ENCODE measurements at regions not wholly inside any gene's neighbourhood (a gene's known extent, or its start where the extent isn't known, plus 50 kb on each side); places are given as distances from the start of the nearest gene placed in this dataset.

GRCh38 chr4:10347815-10348214 lies 109.4 kb downstream of the ZNF518B start:
- no peak overlapping the region for H2BK5ac ChIP-seq (ENCODE audit: low read depth, low read length, poor library complexity, severe bottlenecking)
- H2BK120ac ChIP-seq (ENCODE audit: low read depth, low read length) = no peak overlapping the region
- no peak overlapping the region for H4K5ac ChIP-seq (ENCODE audit: low read depth, low read length)
- POLR2A ChIA-PET (ENCODE audit: unreplicated experiment) = no interaction called here
- H2AK9ac ChIP-seq (replicated peaks; ENCODE audit: low read depth, low read length, poor library complexity) = no peak overlapping the region
- no peak overlapping the region for H2AFZ ChIP-seq (replicated peaks; ENCODE audit: low read length, poor library complexity)
- no peak overlapping the region for H3K18ac ChIP-seq (ENCODE audit: low read depth, low read length)
- TF ChIP-seq RCOR1 (IDR thresholded peaks at IDR 0.05; ENCODE audit: insufficient replicate concordance, low read length) (no peak), USF2 (IDR thresholded peaks at IDR 0.05; ENCODE audit: low read depth, low read length) (no peak), NFE2L2 (IDR thresholded peaks at IDR 0.05; ENCODE audit: low read depth, low read length) (no peak), FOS (IDR thresholded peaks at IDR 0.05; ENCODE audit: low read depth, low read length) (no peak), BHLHE40 (IDR thresholded peaks at IDR 0.05; ENCODE audit: low read depth, low read length) (no peak), POLR2A (IDR thresholded peaks at IDR 0.05; ENCODE audit: low read depth, low read length) (no peak), RFX5 (IDR thresholded peaks at IDR 0.05; ENCODE audit: low read depth, low read length) (no peak), CEBPB (IDR thresholded peaks at IDR 0.05; ENCODE audit: low read depth, low read length) (no peak), RAD21 (IDR thresholded peaks at IDR 0.05; ENCODE audit: low read length) (no peak), SMC3 (IDR thresholded peaks at IDR 0.05; ENCODE audit: low read depth, low read length) (no peak), MAFK (IDR thresholded peaks at IDR 0.05; ENCODE audit: low read depth, low read length) (no peak), MXI1 (IDR thresholded peaks at IDR 0.05; ENCODE audit: borderline replicate concordance, low read depth, low read length) (no peak), MAZ (IDR thresholded peaks at IDR 0.05; ENCODE audit: borderline replicate concordance, low read depth, low read length) (no peak), CHD1 (IDR thresholded peaks at IDR 0.05; ENCODE audit: low read depth, low read length) (no peak)
- TF ChIP-seq, protein P1, sequence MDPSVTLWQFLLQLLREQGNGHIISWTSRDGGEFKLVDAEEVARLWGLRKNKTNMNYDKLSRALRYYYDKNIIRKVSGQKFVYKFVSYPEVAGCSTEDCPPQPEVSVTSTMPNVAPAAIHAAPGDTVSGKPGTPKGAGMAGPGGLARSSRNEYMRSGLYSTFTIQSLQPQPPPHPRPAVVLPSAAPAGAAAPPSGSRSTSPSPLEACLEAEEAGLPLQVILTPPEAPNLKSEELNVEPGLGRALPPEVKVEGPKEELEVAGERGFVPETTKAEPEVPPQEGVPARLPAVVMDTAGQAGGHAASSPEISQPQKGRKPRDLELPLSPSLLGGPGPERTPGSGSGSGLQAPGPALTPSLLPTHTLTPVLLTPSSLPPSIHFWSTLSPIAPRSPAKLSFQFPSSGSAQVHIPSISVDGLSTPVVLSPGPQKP (IDR thresholded peaks at IDR 0.05; ENCODE audit: borderline replicate concordance, low read depth, low read length) = no peak
- TF ChIP-seq, protein P2, sequence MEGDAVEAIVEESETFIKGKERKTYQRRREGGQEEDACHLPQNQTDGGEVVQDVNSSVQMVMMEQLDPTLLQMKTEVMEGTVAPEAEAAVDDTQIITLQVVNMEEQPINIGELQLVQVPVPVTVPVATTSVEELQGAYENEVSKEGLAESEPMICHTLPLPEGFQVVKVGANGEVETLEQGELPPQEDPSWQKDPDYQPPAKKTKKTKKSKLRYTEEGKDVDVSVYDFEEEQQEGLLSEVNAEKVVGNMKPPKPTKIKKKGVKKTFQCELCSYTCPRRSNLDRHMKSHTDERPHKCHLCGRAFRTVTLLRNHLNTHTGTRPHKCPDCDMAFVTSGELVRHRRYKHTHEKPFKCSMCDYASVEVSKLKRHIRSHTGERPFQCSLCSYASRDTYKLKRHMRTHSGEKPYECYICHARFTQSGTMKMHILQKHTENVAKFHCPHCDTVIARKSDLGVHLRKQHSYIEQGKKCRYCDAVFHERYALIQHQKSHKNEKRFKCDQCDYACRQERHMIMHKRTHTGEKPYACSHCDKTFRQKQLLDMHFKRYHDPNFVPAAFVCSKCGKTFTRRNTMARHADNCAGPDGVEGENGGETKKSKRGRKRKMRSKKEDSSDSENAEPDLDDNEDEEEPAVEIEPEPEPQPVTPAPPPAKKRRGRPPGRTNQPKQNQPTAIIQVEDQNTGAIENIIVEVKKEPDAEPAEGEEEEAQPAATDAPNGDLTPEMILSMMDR (conservative IDR thresholded peaks at IDR 0.05; ENCODE audit: low read depth, low read length) = no peak
- no peak overlapping the region for H3K23ac ChIP-seq (ENCODE audit: low read depth, low read length)
- no peaks in the 10 kb centered on the region for H3K36me3 ChIP-seq (ENCODE audit: control insufficient read depth, insufficient read depth, low read length)
- no peak for ATAC-seq (ENCODE audit: low read depth)
- H2BK20ac ChIP-seq (ENCODE audit: low read depth, low read length) = no peak overlapping the region
- no TSS peak for BruUV-seq (replicated peaks)
- no peak overlapping the region for H2BK15ac ChIP-seq (ENCODE audit: low read depth, low read length)
- CTCF ChIA-PET = no interaction called here
- no peaks in the 10 kb centered on the region for H3K79me1 ChIP-seq (ENCODE audit: low read depth in 1 of 2, low read length in 2 of 2)
- intact Hi-C loops (cut with micrococcal nuclease) = no loop called here
- H3K4me1 ChIP-seq (ENCODE audit: control insufficient read depth, insufficient read depth, low read length) = no peaks in the 10 kb centered on the region
- H2AK5ac ChIP-seq (ENCODE audit: low read depth, low read length) = no peak overlapping the region
- H4K8ac ChIP-seq (ENCODE audit: low read depth in 2 of 2, low read length in 2 of 2) = no peak overlapping the region
- DNase-seq = no peak
- no peak overlapping the region for H3K56ac ChIP-seq (ENCODE audit: extremely low read depth, insufficient read depth, low read length)
- H3K14ac ChIP-seq (replicated peaks; ENCODE audit: low read depth, low read length) = no peak overlapping the region
- no peak overlapping the region for H3K27ac ChIP-seq (ENCODE audit: insufficient read depth, low read length)
- H3K9me3 ChIP-seq (ENCODE audit: control insufficient read depth, insufficient read depth, low read length) = 0 out of 2 replicates have a peak, but pooled peaks cover 2% of the 10 kb centered on the region
- no peaks in the 10 kb centered on the region for H3K9me1 ChIP-seq (ENCODE audit: insufficient read depth, low read length)
- H3K4ac ChIP-seq (ENCODE audit: low read depth, low read length) = no peak overlapping the region
- H3K4me2 ChIP-seq (ENCODE audit: low read depth, low read length) = no peak overlapping the region
- no peak overlapping the region for H4K91ac ChIP-seq (ENCODE audit: insufficient read depth, low read depth, low read length)
- no peaks in the 10 kb centered on the region for H3K27me3 ChIP-seq (ENCODE audit: control insufficient read depth, insufficient read depth, low read length)
- in situ Hi-C loops (cut with MboI; ENCODE audit: low sequenced_read_pairs) = no loop called here
- dilution Hi-C loops (cut with HindIII; ENCODE audit: low sequenced_read_pairs, unreplicated experiment) = no loop called here
- WGBS, 2 experiments (ENCODE audit: extremely low coverage in 2 of 2, insufficient read length in 1 of 2) = no CpG with 5 or more reads among the region's 1 CpG
- no peak overlapping the region for H3K9ac ChIP-seq (ENCODE audit: low read depth, low read length)
- no peaks in the 10 kb centered on the region for H4K20me1 ChIP-seq (ENCODE audit: insufficient read depth, low read length)
- H3K4me3 ChIP-seq (ENCODE audit: insufficient read depth, low read depth, low read length) = no peak overlapping the region
